ENCODE measurements at regions not wholly inside any gene's neighbourhood (a gene's known extent, or its start where the extent isn't known, plus 50 kb on each side); places are given as distances from the start of the nearest gene placed in this dataset.
"Not testable (repeated sequence)": the region's sequence is repeated elsewhere in the genome, so short reads cannot be mapped to it uniquely, and the experiment has no call there.

GRCh38 chr2:224174990-224175389 is 135.9 kb upstream of the SERPINE2 start:
- no peak for DNase-seq (ENCODE audit: low spot score)

DNA sequence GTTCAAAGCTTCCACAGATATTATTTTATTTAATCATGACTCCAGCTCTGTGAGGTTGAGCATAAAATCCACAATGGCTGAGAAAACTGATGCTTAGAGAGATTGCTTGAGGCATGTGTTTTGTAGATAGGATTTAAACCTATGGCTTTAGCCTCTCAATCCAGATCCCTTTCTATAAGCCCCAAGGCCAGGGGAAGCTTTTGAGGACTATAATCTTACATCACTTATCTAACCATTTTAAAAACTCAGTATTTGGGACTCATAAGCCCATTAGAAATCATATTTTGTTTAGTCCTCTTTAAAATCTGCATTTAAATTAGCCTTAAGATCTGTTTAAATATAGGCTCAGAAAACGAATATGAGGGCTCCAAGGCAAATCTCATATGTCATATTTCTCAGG is 135.4 kb upstream of the SERPINE2 start:
- no peak for DNase-seq (ENCODE audit: low spot score)

GRCh38 chr2:224173933-224174332 is 134.8 kb upstream of the SERPINE2 start:
- DNase-seq (ENCODE audit: low spot score): no peak

DNA sequence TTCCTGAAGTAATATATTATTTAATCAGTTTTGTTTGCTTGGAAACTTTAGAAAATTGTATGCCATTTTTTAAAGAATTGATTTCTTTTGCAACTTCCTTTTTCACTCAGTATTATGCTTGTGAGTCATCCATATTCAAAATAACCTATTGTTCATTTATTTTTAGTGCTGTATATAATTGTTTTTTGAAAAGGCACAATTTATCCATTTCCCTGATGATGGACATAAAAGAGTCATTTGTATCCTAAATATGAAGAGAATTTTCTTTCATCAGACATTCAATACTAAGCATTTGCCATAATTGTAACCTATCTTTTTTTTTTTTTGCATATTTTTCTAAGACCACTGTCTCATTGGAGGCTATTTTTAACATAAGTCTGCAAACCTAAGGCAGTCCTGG is 134.1 kb upstream of the SERPINE2 start:
- no peak for DNase-seq (ENCODE audit: low spot score)

- no peak for DNase-seq (ENCODE audit: low spot score)
Measured at GRCh38 chr2:224171226-224171625, 132.1 kb upstream of the SERPINE2 start.

DNA sequence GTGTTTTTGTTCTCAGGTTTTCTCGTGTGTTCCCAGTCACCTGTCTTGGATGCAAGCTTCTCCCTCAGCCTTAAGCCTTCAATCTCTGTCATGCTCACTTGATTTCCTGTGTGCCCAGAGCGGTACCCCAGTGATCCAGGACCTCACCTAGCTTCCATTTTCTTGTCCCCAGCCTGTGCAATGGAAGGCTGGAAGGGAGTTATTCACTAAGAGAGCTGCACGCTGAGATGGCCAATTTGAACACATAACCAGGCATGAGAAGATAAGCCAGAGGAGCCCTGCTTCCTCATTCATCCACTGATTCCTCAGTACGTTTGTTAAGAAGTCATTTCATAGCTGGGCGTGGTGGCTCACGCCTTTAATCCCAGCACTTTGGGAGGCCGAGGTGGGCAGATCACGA is 130.8 kb upstream of the SERPINE2 start:
- DNase-seq (ENCODE audit: low spot score): no peak

DNA sequence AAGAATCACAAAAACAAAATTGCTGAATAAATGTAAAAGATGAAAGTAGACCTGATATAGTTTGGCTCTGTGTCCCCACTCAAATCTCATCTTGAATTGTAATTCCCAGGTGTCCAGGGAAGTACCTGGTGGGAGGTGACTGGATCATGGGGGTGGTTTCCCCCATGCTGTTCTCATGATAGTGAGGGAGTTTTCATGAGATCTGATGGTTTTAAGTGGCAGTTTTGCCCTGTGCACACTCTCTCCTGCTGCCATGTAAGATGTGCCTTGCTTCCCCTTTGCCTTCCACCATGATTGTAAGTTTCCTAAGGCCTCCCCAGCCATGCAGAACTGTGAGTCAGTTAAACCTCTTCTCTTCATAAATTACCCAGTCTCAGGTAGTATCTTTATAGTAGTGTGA is 128.7 kb upstream of the SERPINE2 start:
- DNase-seq (ENCODE audit: low spot score): not testable (repeated sequence)

DNA sequence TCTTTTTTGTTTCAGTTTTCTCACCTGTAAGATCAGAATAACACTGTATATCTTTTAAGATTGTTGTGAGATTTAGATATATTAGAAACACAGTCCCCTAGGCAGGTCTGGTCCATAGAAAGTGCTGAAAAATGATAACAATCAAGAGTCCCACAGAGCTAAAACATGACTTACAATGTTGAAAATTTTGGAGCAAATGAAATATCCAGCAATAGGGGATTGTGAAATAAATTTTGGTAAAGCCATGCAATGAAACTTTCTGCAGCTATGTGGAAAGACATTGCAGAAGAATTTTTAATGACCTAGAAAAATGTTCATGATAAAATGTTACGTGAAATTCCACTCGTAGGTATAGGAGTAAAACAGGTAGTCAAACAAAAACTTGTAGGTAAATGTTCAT is 127.6 kb upstream of the SERPINE2 start:
- DNase-seq (ENCODE audit: low spot score): no peak

GRCh38 chr2:224165901-224166319 is 126.8 kb upstream of the SERPINE2 start:
- no peak for DNase-seq (ENCODE audit: low spot score)

- no peak for DNase-seq (ENCODE audit: low spot score)
Measured at GRCh38 chr2:224163566-224164307, 124.7 kb upstream of the SERPINE2 start.

- DNase-seq (ENCODE audit: low spot score): no peak
Measured at GRCh38 chr2:224162122-224162521, 123.0 kb upstream of the SERPINE2 start.

DNA sequence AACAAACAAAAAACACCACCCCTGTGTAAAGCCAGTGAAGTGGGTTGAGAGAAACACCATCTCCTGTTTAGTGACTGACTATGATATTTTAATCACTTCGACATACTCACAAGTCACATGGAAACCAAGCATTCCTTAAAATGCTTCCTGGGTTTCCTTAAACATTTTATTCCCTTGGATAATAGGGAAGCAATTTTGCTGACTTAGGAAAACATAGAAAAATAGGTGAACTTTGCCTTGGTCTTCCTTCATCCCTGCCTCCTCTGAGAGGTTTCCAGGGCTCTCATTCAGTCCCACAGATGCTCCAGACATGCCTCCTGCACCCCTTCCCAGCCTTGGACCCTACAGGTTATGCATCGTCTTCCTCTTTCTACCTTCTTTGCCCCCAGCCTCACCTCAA is 122.6 kb upstream of the SERPINE2 start:
- no peak for DNase-seq (ENCODE audit: low spot score)

DNA sequence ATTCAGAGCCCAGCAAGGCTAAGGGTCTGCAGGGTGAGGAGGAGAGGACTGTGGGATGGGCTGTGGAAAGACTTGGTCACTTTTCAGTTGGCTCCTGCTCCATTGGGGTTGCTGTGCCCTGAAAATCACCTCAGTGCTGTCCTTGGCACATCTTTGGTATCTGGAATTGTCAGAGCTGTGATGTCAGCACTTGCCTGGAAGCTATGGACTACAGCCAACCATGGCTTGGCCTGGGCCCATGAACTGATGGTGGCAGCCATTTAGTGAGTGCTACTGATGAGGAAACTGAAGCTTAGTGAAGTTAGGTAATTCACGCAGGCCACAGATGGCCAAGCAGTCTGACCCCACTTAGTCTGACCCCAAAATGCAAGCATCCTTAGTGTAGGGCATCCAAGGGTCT is 121.8 kb upstream of the SERPINE2 start:
- no peak for DNase-seq (ENCODE audit: low spot score)

GRCh38 chr2:224159345-224159928 is 120.4 kb upstream of the SERPINE2 start:
- no peak for DNase-seq (ENCODE audit: low spot score)

GRCh38 chr2:224158831-224159230 is 119.7 kb upstream of the SERPINE2 start:
- no peak for DNase-seq (ENCODE audit: low spot score)

DNA sequence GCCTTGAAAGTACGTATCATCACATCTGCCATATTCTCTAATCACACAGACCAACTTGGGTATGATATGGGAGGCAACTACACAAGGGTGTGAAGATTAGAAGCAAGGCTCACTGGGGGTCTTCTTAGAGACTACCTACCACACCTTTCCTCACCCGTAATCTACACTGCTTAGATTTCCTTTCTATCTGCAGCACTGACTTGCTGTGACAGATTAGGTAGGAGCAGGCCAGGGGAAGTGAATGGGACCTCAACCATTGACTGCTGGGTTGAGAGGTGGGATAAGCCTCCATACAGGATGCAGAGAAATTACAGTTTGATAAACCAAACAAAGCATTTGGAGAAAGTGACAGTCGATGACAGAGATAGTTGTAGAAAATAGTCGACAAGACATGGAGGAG is 119.0 kb upstream of the SERPINE2 start:
- no peak for DNase-seq (ENCODE audit: low spot score)

DNA sequence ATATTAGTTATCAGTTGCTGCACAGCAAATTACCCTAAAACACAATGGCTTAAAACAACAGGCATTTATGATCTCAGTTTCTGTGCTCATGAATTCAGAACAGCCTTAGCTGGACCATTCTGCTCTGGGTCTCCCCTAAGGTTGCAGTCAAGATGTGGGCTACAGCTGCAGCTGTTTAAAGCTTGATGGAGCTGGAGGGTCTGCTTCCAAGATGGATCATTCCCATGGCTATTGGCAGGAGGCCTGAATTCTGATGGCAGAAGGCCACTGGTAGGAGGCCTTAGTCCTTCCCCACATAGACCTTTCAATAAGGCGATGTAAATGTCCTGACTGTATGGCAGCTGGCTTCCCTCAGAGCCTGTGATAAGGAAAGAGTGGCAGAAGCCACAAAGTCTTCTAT is 118.6 kb upstream of the SERPINE2 start:
- no peak for DNase-seq (ENCODE audit: low spot score)

DNA sequence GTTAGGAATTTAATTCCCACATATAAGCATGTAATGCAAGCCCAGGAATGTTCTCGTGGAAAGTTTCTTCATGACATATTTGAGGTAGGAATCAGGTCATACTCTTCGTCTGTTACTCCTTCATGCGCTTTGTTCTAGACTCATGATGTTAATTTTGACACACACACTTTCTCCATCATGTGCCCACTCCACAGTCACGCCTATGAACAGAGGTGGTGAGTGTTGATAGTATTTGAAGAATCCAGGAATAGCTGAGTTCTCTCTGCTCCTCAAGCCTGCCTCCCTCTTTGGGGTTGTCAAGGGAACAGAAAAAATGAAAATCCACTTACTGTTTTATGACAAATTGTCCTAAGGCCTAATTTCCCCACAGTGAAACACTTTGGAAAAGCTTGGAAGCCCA is 117.3 kb upstream of the SERPINE2 start:
- no peak for DNase-seq (ENCODE audit: low spot score)

- no peak for DNase-seq (ENCODE audit: low spot score)
Measured at GRCh38 chr2:224155896-224156295, 116.8 kb upstream of the SERPINE2 start.

DNA sequence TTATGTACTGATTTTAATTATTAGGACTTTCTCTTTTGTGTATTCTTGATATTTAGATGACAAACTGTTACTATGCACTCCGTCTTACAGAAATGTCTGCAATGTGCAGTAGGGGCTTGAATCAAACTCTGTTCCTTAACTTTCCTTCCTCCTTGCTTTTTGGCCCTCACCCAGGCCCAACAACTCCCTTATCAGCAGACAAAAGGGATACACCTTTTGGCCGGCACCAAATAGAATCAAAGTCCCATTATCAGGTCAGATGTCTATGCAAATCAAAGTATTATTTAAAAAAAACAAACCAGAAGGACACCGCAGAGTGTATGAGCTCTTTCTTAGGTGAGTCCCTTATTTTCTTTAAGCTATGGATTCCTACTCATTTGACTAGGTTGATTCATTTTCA is 116.3 kb upstream of the SERPINE2 start:
- no peak for DNase-seq (ENCODE audit: low spot score)

GRCh38 chr2:224151680-224152310 is 112.7 kb upstream of the SERPINE2 start:
- no peak for DNase-seq (ENCODE audit: low spot score)

DNA sequence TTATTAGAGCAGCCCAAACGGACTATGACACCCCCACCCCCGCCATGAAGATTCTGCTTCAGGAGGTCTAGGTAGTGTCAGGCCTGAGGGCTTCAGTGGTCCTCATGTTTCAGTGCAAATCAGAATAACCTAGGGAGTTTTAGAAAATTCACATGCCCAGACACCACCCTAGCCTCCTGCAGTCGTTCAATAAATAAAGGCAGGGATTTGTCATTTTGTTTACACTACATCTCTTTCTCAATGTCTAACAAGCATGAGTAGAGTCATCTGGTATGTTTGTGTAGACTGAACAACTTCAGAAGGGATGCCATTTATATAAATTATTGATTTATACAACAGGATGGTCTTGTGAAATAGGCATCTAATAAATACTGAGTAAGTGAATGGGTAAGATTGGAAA is 112.1 kb upstream of the SERPINE2 start:
- DNase-seq (ENCODE audit: low spot score): no peak

DNA sequence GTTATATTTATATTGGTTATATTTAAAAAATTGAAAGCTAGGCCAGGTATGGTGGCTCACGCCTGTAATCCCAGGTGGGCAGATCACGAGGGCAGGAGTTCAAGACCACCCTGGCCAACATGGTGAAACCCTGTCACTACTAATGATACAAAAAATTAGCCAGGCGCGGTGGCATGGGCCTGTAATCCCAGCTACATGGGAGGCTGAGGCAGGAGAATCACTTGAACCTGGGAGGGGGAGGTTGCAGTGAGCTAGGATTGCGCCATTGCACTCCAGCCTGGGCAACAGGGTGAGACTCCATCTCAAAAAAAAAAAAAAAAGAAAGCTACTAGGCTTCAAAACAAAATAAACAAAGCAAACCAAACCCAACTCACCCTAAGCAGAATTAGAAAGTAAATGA is 109.0 kb upstream of the SERPINE2 start:
- not testable (repeated sequence) for DNase-seq (ENCODE audit: low spot score)

- DNase-seq (ENCODE audit: low spot score): no peak
Measured at GRCh38 chr2:224147174-224147573, 108.1 kb upstream of the SERPINE2 start.
